Uterus (tissue), 3 donors: ENCODE measurements at regions not wholly inside any gene's neighbourhood (a gene's known extent, or its start where the extent isn't known, plus 50 kb on each side); places are given as distances from the start of the nearest gene placed in this dataset.

Source experiments
- DNase-seq, 2 donors: peaks; one replicate each; pipeline ENCODE4 v3.0.0-alpha.2; 2019 to 2020
- H3K27ac ChIP-seq, 2 donors: fragments of 200-600 bp; sonication (generic); 1 replicate in 1 of 2; 2 replicates in 1 of 2; pipeline ENCODE4 v1.5.1; 2016 to 2018
- H3K27me3 ChIP-seq, 2 donors: fragments of 200-600 bp; sonication (generic); one replicate each; pipeline ENCODE4 v1.5.1; 2018 to 2019; ENCODE audit warnings: control low read depth in 1 of 2
- H3K36me3 ChIP-seq, 2 donors: fragments of 200-600 bp; sonication (generic); one replicate each; pipeline ENCODE4 v1.5.1; 2019; ENCODE audit warnings: control low read depth in 1 of 2
- H3K4me1 ChIP-seq, 2 donors: fragments of 200-600 bp; sonication (generic); one replicate each; pipeline ENCODE4 v1.5.1; 2018 to 2019; ENCODE audit warnings: control low read depth in 1 of 2
- H3K4me3 ChIP-seq, 2 donors: fragments of 200-600 bp; sonication (generic); 1 replicate in 1 of 2; 2 replicates in 1 of 2; pipeline ENCODE4 v1.5.1; 2018 to 2019; ENCODE audit warnings: mild to moderate bottlenecking in 1 of 2
- H3K9me3 ChIP-seq, 2 donors: fragments of 200-600 bp; sonication (generic); one replicate each; pipeline ENCODE4 v1.5.1; 2019; ENCODE audit warnings: control low read depth in 1 of 2
- CTCF ChIP-seq, 4 experiments: fragments of 200-600 bp in 2 of 4; fragments of 450-650 bp in 2 of 4; sonication (generic) in 2 of 4; IDR thresholded peaks; one replicate each; pipeline ENCODE4 v1.5.1; 2016 to 2019; ENCODE audit warnings: antibody characterized with exemption in 4 of 4, mild to moderate bottlenecking in 2 of 4, moderate library complexity in 1 of 4
- POLR2A ChIP-seq, 2 donors: fragments of 450-650 bp; IDR thresholded peaks; one replicate each; pipeline ENCODE4 v1.6.1; 2016; ENCODE audit warnings: antibody characterized with exemption in 2 of 2, mild to moderate bottlenecking in 1 of 2, moderate library complexity in 1 of 2
- intact Hi-C: fragments of 100-400 bp; cut with DNase I; formaldehyde crosslinking; loops from one replicate; pipeline ENCODE4 v1.15.1; 2023; ENCODE audit warnings: low total_unique reads
- donor health status: DM: yes; HTN: yes; CAD: no.

- Histone ChIP-seq H3K4me3 (no peak overlapping the region), H3K27me3 (no peaks in the 10 kb centered on the region), H3K27ac (no peak overlapping the region), H3K4me1 (no peaks in the 10 kb centered on the region), H3K9me3 (no peaks in the 10 kb centered on the region), H3K36me3 (no peaks in the 10 kb centered on the region)
- no peak for DNase-seq
- intact Hi-C loops, result no loop called here
- TF ChIP-seq CTCF (IDR thresholded peaks at IDR 0.05), result no peak
- TF ChIP-seq POLR2A (IDR thresholded peaks at IDR 0.05), result no peak
Observed at GRCh38 chr4:11232015-11232414, 196.7 kb downstream of the HS3ST1 start.

- Histone ChIP-seq H3K4me1 (no peaks in the 10 kb centered on the region), H3K4me3 (no peak overlapping the region), H3K27me3 (no peaks in the 10 kb centered on the region), H3K9me3 (no peaks in the 10 kb centered on the region), H3K36me3 (no peaks in the 10 kb centered on the region), H3K27ac (no peak overlapping the region)
- no peak for DNase-seq
- TF ChIP-seq CTCF (IDR thresholded peaks at IDR 0.05) (no peak), POLR2A (IDR thresholded peaks at IDR 0.05) (no peak)
- intact Hi-C loops, result no loop called here
Observed at GRCh38 chr4:11230866-11231265, 197.8 kb downstream of the HS3ST1 start.

GRCh38 chr4:11228530-11228929 is 200.2 kb downstream of the HS3ST1 start:
- no peak for DNase-seq
- intact Hi-C loops, result no loop called here
- Histone ChIP-seq H3K9me3 (no peaks in the 10 kb centered on the region), H3K27me3 (no peaks in the 10 kb centered on the region), H3K4me1 (no peaks in the 10 kb centered on the region), H3K4me3 (no peak overlapping the region), H3K27ac (no peak overlapping the region), H3K36me3 (no peaks in the 10 kb centered on the region)
- TF ChIP-seq CTCF (IDR thresholded peaks at IDR 0.05) (no peak), POLR2A (IDR thresholded peaks at IDR 0.05) (no peak)

GRCh38 chr4:11223311-11223710 is 205.4 kb downstream of the HS3ST1 start:
- no peaks in the 10 kb centered on the region for H3K9me3 ChIP-seq
- H3K4me3 ChIP-seq, result no peak overlapping the region
- no peaks in the 10 kb centered on the region for H3K4me1 ChIP-seq
- H3K27me3 ChIP-seq, result no peaks in the 10 kb centered on the region
- TF ChIP-seq POLR2A (IDR thresholded peaks at IDR 0.05), result no peak
- H3K27ac ChIP-seq, result no peak overlapping the region
- no peaks in the 10 kb centered on the region for H3K36me3 ChIP-seq
- intact Hi-C loops, result no loop called here
- no peak for DNase-seq

GRCh38 chr4:11218692-11219091 is 210.0 kb downstream of the HS3ST1 start:
- Histone ChIP-seq H3K36me3 (no peaks in the 10 kb centered on the region), H3K4me3 (no peak overlapping the region), H3K4me1 (no peaks in the 10 kb centered on the region), H3K9me3 (no peaks in the 10 kb centered on the region), H3K27me3 (no peaks in the 10 kb centered on the region), H3K27ac (no peak overlapping the region)
- intact Hi-C loops, result no loop called here
- no peak for DNase-seq
- TF ChIP-seq CTCF (IDR thresholded peaks at IDR 0.05) (no peak), POLR2A (IDR thresholded peaks at IDR 0.05) (no peak)

- intact Hi-C loops, result no loop called here
- TF ChIP-seq CTCF (IDR thresholded peaks at IDR 0.05), result no peak
- TF ChIP-seq POLR2A (IDR thresholded peaks at IDR 0.05), result no peak
Observed at GRCh38 chr4:11216520-11216919, 212.2 kb downstream of the HS3ST1 start.

More at GRCh38 chr4:11216520-11216919, 212.2 kb downstream of the HS3ST1 start:
- H3K27me3 ChIP-seq, result no peaks in the 10 kb centered on the region
- H3K9me3 ChIP-seq, result no peaks in the 10 kb centered on the region
- no peak for DNase-seq
- no peaks in the 10 kb centered on the region for H3K36me3 ChIP-seq
- H3K4me3 ChIP-seq, result no peak overlapping the region
- H3K27ac ChIP-seq, result no peak overlapping the region
- no peaks in the 10 kb centered on the region for H3K4me1 ChIP-seq
